NB4 (cell line): ENCODE measurements at regions not wholly inside any gene's neighbourhood (a gene's known extent, or its start where the extent isn't known, plus 50 kb on each side); places are given as distances from the start of the nearest gene placed in this dataset.

Source experiments
- MYC ChIP-seq: IDR thresholded peaks from 2 replicates; pipeline ENCODE4 v1.6.1; 2011; ENCODE audit warnings: low read depth, low read length
- POLR2A ChIP-seq: IDR thresholded peaks from 2 replicates; pipeline ENCODE4 v1.6.1; 2011; ENCODE audit warnings: mild to moderate bottlenecking; ENCODE audit not compliant: insufficient read length; ENCODE audit errors: extremely low read depth
- TF ChIP-seq, protein P1 (sequence below): IDR thresholded peaks from one replicate; pipeline ENCODE4 v1.5.1; 2012; ENCODE audit warnings: low read depth, low read length
- TF ChIP-seq, protein P2 (sequence below): IDR thresholded peaks from 2 replicates; pipeline ENCODE4 v1.6.1; 2011; ENCODE audit warnings: low read depth, low read length

DNA sequence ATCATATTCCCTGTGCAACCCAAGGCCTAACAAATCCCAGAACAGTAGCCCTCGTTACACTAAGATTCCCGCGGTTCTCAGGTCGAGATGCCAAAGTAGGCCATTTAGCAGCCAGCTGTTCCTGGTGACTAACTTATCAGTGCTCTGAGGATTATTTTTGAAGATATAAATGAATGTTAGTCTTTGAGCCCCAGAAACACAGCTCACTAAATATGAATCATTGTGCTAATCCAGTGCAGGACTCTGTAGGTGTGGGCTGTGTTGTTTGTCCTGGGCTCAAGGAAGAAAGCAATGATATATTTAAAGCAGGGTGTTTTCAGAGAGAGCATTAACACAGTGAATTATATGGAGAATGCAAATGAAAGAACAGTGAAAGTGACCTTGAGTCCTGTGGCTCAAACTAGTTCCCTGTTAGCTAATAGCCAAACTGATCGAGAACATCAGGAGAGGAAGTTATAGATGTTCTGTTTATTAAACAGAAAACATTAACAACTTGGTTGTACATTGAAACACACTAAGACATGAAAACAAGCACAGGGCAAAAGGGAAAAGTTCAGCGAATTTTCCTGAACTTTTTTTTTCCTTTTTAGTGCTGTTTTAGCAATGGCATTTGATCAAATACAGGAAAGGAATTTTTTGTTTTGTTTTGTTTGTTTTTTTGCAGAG lies 228.3 kb downstream of the RNF152 start:
- TF ChIP-seq, protein P1, sequence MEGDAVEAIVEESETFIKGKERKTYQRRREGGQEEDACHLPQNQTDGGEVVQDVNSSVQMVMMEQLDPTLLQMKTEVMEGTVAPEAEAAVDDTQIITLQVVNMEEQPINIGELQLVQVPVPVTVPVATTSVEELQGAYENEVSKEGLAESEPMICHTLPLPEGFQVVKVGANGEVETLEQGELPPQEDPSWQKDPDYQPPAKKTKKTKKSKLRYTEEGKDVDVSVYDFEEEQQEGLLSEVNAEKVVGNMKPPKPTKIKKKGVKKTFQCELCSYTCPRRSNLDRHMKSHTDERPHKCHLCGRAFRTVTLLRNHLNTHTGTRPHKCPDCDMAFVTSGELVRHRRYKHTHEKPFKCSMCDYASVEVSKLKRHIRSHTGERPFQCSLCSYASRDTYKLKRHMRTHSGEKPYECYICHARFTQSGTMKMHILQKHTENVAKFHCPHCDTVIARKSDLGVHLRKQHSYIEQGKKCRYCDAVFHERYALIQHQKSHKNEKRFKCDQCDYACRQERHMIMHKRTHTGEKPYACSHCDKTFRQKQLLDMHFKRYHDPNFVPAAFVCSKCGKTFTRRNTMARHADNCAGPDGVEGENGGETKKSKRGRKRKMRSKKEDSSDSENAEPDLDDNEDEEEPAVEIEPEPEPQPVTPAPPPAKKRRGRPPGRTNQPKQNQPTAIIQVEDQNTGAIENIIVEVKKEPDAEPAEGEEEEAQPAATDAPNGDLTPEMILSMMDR, result no peak
- TF ChIP-seq POLR2A (no peak), MYC (no peak)
- TF ChIP-seq, protein P2, sequence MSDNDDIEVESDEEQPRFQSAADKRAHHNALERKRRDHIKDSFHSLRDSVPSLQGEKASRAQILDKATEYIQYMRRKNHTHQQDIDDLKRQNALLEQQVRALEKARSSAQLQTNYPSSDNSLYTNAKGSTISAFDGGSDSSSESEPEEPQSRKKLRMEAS, result no peak
